ENCODE measurements at regions not wholly inside any gene's neighbourhood (a gene's known extent, or its start where the extent isn't known, plus 50 kb on each side); places are given as distances from the start of the nearest gene placed in this dataset.

GRCh38 chr12:115370207-115370606 is 686.2 kb upstream of the TBX3 start:
- TF ChIP-seq CTCF (IDR thresholded peaks at IDR 0.05), result no peak
- TF ChIP-seq POLR2A (IDR thresholded peaks at IDR 0.05), result no peak
- TF ChIP-seq POLR2AphosphoS5 (IDR thresholded peaks at IDR 0.05), result no peak

Data from upper lobe of left lung (tissue), 4 donors.